Adrenal gland (tissue), 5 donors: ENCODE measurements at regions not wholly inside any gene's neighbourhood (a gene's known extent, or its start where the extent isn't known, plus 50 kb on each side); places are given as distances from the start of the nearest gene placed in this dataset.

Source experiments
- CTCF ChIP-seq, 6 experiments: fragments of 450-650 bp in 4 of 6; fragments of 200-600 bp in 2 of 6; sonication (generic) in 1 of 6; IDR thresholded peaks; 1 replicate in 5 of 6; 2 replicates in 1 of 6; pipeline versions ENCODE4 v1.5.1 to v1.8.0; 2016 to 2021; ENCODE audit warnings: antibody characterized with exemption in 6 of 6, mild to moderate bottlenecking in 2 of 6, moderate library complexity in 1 of 6
- POLR2A ChIP-seq, 2 donors: fragments of 450-650 bp; IDR thresholded peaks; one replicate each; pipeline ENCODE4 v1.6.1; 2017; ENCODE audit warnings: antibody characterized with exemption in 2 of 2, mild to moderate bottlenecking in 2 of 2, moderate library complexity in 1 of 2
- donor health status: DM: no; HTN: no; CAD: no.

GRCh38 chr17:77887110-77887463, 71.4 kb upstream of the TNRC6C start:
- TF ChIP-seq CTCF (IDR thresholded peaks at IDR 0.05) (no peak), POLR2A (IDR thresholded peaks at IDR 0.05) (no peak)
